ENCODE measurements at regions not wholly inside any gene's neighbourhood (a gene's known extent, or its start where the extent isn't known, plus 50 kb on each side); places are given as distances from the start of the nearest gene placed in this dataset.

DNA sequence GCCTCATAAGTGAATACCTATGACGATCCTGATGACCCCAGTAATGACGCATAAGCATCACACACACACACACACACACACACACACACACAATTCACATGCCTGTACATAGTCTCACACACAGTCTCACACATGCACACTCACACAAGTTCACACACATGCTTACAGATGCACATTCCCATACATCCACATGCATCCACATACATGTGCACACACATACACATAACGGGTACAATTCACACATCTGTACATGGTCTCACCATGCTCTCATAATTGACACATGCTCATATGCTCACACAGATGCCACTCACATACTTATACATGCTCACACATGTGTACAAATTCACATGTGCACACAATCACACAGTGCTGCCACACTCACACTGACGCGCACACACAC, 105.7 kb upstream of the VSTM2B start:
- Histone ChIP-seq H4K20me1 (ENCODE audit: insufficient read depth, low read length) (no peaks in the 10 kb centered on the region), H3K79me2 (ENCODE audit: insufficient read depth, low read depth, low read length) (no peaks in the 10 kb centered on the region), H3K4me1 (ENCODE audit: insufficient read depth, low read length, poor library complexity, severe bottlenecking) (no peaks in the 10 kb centered on the region), H3K27ac (ENCODE audit: low read depth, low read length, poor library complexity, severe bottlenecking) (no peak overlapping the region), H3K4me2 (ENCODE audit: low read length) (no peak overlapping the region), H3K4me3 (ENCODE audit: low read depth, low read length, poor library complexity, severe bottlenecking) (no peak overlapping the region), H3K9me3 (ENCODE audit: low read length) (no peaks in the 10 kb centered on the region), H3K9me2 (ENCODE audit: insufficient read depth, low read length) (no peaks in the 10 kb centered on the region), H3K36me3 (ENCODE audit: insufficient read depth, low read length) (no peaks in the 10 kb centered on the region), H2AFZ (ENCODE audit: low read length) (no peak overlapping the region)
- POLR2A ChIA-PET = no interaction called here
- DNase-seq (ENCODE audit: low spot score) = no peak
- intact Hi-C loops (cut with micrococcal nuclease; ENCODE audit: unreplicated experiment) = no loop called here
- TF ChIP-seq, protein P1, sequence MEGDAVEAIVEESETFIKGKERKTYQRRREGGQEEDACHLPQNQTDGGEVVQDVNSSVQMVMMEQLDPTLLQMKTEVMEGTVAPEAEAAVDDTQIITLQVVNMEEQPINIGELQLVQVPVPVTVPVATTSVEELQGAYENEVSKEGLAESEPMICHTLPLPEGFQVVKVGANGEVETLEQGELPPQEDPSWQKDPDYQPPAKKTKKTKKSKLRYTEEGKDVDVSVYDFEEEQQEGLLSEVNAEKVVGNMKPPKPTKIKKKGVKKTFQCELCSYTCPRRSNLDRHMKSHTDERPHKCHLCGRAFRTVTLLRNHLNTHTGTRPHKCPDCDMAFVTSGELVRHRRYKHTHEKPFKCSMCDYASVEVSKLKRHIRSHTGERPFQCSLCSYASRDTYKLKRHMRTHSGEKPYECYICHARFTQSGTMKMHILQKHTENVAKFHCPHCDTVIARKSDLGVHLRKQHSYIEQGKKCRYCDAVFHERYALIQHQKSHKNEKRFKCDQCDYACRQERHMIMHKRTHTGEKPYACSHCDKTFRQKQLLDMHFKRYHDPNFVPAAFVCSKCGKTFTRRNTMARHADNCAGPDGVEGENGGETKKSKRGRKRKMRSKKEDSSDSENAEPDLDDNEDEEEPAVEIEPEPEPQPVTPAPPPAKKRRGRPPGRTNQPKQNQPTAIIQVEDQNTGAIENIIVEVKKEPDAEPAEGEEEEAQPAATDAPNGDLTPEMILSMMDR (conservative IDR thresholded peaks at IDR 0.05; ENCODE audit: low read length) = no peak
- no peak for TF ChIP-seq EZH2phosphoT487 (IDR thresholded peaks at IDR 0.05; ENCODE audit: borderline replicate concordance, low read depth, low read length)
- CTCF ChIA-PET (ENCODE audit: unreplicated experiment) = no interaction called here
- BruUV-seq (replicated peaks) = no TSS peak

GRCh38 chr19:29420482-29421195, 105.2 kb upstream of the VSTM2B start:
- H3K4me3 ChIP-seq (ENCODE audit: low read depth, low read length, poor library complexity, severe bottlenecking) = no peak overlapping the region
- H3K79me2 ChIP-seq (ENCODE audit: insufficient read depth, low read depth, low read length) = no peaks in the 10 kb centered on the region
- no peaks in the 10 kb centered on the region for H3K4me1 ChIP-seq (ENCODE audit: insufficient read depth, low read length, poor library complexity, severe bottlenecking)
- intact Hi-C loops (cut with micrococcal nuclease; ENCODE audit: unreplicated experiment) = no loop called here
- TF ChIP-seq EZH2phosphoT487 (IDR thresholded peaks at IDR 0.05; ENCODE audit: borderline replicate concordance, low read depth, low read length) = no peak
- TF ChIP-seq, protein P1 (conservative IDR thresholded peaks at IDR 0.05; ENCODE audit: low read length) = no peak
- ChIA-PET CTCF (ENCODE audit: unreplicated experiment) (no interaction called here), POLR2A (no interaction called here)
- H3K9me2 ChIP-seq (ENCODE audit: insufficient read depth, low read length) = no peaks in the 10 kb centered on the region
- no peak overlapping the region for H3K27ac ChIP-seq (ENCODE audit: low read depth, low read length, poor library complexity, severe bottlenecking)
- BruUV-seq (replicated peaks) = no TSS peak
- no peak for DNase-seq (ENCODE audit: low spot score)
- H3K4me2 ChIP-seq (ENCODE audit: low read length) = no peak overlapping the region
- H4K20me1 ChIP-seq (ENCODE audit: insufficient read depth, low read length) = no peaks in the 10 kb centered on the region
- H3K36me3 ChIP-seq (ENCODE audit: insufficient read depth, low read length) = no peaks in the 10 kb centered on the region
- H2AFZ ChIP-seq (ENCODE audit: low read length) = no peak overlapping the region
- H3K9me3 ChIP-seq (ENCODE audit: low read length) = no peaks in the 10 kb centered on the region

DNA sequence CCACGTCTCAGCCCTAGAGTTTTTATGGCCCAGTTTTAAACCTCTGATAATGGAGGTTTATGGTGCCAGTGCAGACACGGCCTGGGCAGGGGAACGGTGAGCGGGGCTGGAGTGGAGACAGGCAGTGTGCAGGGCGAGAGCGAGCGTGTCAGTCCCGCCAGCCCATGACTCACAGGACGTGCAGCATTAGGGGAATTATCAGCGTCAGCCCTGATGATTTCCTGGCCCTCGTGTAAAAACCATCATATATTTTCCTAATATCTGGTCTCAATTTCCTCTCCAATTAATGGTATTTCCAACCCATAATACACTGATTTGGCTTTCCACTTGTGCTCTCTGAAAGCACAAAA, 104.6 kb upstream of the VSTM2B start:
- Histone ChIP-seq H3K4me2 (ENCODE audit: low read length) (no peak overlapping the region), H3K27ac (ENCODE audit: low read depth, low read length, poor library complexity, severe bottlenecking) (no peak overlapping the region), H3K4me1 (ENCODE audit: insufficient read depth, low read length, poor library complexity, severe bottlenecking) (no peaks in the 10 kb centered on the region), H4K20me1 (ENCODE audit: insufficient read depth, low read length) (no peaks in the 10 kb centered on the region), H3K36me3 (ENCODE audit: insufficient read depth, low read length) (no peaks in the 10 kb centered on the region), H3K4me3 (ENCODE audit: low read depth, low read length, poor library complexity, severe bottlenecking) (no peak overlapping the region), H3K9me2 (ENCODE audit: insufficient read depth, low read length) (no peaks in the 10 kb centered on the region), H3K9me3 (ENCODE audit: low read length) (no peaks in the 10 kb centered on the region), H2AFZ (ENCODE audit: low read length) (no peak overlapping the region), H3K79me2 (ENCODE audit: insufficient read depth, low read depth, low read length) (no peaks in the 10 kb centered on the region)
- TF ChIP-seq EZH2phosphoT487 (IDR thresholded peaks at IDR 0.05; ENCODE audit: borderline replicate concordance, low read depth, low read length) = no peak
- TF ChIP-seq, protein P1 (conservative IDR thresholded peaks at IDR 0.05; ENCODE audit: low read length) = no peak
- POLR2A ChIA-PET = no interaction called here
- BruUV-seq (replicated peaks) = no TSS peak
- intact Hi-C loops (cut with micrococcal nuclease; ENCODE audit: unreplicated experiment) = no loop called here
- CTCF ChIA-PET (ENCODE audit: unreplicated experiment) = no interaction called here
- no peak for DNase-seq (ENCODE audit: low spot score)
